T-helper 2 cell (primary cell): ENCODE measurements at regions not wholly inside any gene's neighbourhood (a gene's known extent, or its start where the extent isn't known, plus 50 kb on each side); places are given as distances from the start of the nearest gene placed in this dataset.

Experiments used
- DNase-seq, 5 experiments: peaks; one replicate each; pipeline versions ENCODE4 v3.0.0 to v3.0.0-alpha.2; 2012 to 2022

DNA sequence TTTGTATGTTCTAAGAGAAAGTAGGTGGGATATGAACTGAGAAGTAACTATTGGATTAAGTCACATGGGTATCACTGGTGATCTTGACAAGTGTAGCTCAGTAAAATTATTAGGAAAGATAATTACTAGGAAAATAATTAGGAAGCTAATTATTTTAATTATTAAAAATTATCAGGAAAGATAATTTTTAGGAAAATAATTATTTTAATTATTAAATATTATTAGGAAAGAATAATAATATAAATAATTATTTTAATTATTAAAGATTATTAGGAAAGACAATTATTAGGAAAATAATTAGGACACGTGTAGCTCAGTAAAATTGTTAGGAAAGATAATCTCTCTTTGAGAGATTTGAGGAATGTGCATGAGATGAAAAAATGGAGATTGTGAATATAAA lies 623.4 kb upstream of the PIK3C3 start:
- no peak for DNase-seq

DNA sequence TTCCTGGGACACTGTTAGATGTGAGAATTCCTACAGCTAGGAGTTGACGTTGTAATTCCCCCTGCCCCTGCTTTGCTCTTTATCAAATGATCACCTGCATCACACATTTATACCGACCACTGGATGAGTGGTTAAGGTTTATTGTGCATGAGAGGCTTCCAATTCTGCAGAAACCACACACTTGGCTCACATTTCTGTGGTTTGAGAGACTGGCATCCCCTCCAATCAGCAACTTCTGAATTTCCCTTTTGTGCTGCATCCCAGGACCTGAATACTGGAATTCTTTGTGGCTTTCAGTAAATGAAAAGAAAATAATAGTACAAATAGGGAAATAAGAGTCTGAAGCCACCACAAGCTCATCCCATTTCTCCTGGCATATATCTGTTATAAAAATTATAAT lies 628.7 kb upstream of the PIK3C3 start:
- no peak for DNase-seq

DNA sequence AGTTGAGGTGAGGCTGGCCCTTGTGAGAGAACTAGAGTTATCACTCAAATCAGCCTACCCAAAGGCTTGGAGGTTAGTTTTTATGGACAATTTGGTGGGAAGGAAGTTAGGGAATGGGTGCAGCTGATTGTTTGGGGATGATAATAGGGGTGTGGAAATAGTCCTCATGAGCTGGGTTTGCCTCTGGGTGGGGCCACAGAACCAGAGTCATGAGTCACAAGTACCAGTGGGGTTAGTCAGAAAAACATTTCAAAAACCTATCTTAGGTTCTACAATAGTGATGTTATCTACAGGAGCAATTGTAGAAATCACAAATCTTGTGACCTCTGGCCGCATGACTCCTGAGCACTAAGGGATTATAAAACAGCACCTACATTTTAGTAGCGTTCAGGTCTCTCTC lies 630.1 kb upstream of the PIK3C3 start:
- no peak for DNase-seq

DNA sequence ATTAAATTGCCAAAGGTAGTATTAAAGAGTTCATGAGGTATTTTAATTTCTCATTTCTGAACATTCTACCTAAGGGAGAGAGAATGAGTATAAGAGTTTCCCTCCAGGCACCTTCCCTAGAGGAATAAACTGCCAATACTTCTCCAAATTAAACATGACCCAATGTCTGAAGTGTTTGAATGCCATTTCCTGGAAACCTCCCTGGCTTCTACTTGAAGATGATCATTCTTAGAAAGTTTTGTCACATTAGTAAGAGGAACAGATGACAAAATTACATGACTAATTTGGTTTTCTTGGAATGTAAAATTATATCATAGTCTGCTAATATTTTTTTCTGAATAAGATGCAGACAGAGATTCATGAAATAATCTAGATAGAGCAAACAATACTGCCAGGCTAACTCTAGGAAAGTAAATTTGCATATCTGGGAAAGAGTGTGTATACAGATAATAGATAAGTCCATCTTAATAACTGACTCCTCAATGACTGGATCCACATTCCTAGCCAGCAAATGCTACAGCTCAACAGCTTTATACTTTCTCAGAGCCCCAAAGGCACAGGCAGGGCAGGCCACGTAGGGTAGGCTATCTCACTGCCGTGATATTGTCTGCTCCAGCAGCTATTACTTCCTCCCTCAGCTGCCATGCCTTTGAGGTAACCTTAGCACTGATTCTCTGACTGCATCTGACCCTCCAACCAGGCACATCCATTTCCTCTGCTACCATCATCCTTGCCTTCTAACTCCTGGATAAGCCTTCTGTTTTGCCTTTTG lies 630.8 kb upstream of the PIK3C3 start:
- no peak for DNase-seq

DNA sequence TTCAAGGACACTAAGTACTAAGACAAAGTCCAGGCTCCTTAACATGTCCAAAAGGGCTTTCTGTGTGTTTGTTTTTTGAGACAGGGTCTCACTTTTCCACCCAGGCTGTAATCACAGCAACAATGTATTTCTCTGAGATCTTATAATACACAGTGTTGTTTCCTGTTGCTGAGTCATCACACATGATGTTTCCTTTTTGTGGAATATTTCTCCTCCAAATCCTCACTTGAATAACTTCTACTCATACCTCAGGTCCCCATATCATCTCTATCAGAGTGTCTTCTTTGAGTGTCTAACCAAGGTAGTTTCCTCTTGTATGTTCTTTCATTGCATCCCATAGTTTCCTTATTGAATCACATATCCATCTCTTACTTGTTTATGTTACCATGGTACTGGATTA lies 632.0 kb upstream of the PIK3C3 start:
- DNase-seq, result no peak

DNA sequence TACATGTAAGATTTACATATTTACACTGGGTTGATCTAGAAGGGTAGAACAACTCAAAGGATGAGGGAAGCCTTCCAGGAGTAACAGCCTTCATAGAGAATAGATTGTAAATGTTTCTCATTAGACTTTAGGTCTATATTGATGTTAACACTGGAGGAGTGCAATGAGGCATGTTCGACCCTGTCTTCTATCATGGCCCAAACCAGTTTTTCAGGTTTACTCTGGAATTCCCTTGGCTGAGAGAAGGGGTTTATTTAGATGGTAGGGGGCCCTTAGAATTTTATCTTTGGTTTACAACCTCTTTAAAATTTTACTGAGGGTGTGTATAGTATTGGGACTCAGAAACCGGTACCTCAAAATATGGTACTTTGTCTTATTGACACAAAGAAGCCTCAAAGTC lies 634.9 kb upstream of the PIK3C3 start:
- no peak for DNase-seq

DNA sequence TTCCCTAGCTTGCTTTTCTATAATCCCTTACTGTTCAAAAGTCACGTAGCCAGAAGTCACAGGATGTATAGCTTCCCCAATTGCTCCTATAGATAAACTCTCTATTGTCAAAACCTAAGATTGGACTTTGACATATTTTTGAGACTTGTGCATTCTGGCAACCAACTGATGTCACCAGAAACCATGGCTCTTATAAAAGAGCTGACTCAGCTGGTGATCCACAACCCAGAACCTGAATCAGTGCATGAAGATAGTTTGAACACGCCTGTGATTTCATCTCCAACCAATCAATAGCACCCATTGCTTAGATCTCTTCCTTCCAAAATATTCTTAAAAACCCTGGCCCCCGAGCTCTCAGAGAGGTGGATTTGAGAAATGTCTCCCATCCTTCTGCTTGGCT lies 639.9 kb upstream of the PIK3C3 start:
- DNase-seq, result no peak

DNA sequence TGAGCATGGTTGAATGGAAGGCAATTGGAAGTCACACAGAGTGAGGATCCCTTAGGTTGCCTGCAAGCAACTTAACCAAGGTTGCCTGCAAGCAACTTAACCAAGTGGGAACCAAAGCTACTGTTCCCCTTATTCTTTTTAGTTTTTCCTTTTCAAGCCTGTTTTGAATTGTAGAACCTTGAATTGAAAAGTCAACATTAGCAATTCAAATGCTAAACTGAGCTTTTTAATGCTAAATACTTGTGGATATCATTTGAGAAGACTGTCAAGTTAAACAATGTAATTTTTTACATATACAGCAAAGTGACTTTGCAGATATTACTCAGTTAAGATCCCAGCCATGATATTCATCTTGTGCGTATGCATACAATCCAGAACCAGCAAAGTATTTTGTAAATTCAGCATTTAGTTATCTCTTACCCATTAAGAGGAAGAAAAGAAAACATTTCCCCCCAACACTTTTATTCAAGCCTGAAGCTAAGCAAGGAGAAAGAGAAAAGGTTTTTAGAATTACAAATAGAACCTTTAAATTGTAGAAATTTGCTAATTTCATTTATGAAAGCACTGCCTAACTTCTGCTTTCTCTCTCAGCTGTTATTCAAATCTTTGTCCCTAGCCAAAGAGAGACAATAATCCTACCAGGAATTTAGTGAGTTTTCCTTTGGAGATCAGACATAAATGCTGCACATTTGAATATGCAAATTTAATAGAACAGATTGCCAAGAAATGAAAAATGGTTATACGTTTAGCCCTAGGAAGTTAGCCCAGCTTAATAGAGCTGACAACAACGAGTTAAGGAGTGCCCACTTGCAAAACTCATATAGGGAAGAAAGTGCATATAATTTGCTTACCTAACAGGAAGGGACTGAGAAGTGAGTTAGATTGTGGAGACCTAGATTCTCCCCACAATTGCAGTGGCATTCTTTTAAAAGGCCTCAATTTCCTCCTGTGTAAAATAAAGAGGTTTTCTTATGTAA lies 643.2 kb upstream of the PIK3C3 start:
- DNase-seq, result no peak

DNA sequence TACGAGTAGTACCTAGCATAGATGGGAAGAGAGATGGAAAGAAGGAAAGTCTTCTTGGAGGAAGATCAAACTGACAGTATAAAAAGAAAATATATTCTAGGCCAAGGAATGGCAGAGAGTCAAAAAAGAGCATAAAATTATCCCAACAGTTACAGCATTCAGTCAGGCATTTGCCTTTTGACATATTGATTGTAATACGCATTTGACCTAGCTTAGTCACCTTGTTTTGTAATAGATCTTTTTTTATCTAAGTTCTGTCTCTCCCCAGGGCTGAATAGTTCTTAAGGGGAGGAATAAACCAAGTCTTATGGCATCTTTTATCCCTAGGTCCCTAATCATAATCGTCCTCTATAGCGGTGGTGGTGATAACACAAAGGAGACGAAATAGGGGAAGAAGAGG lies 657.3 kb upstream of the PIK3C3 start:
- no peak for DNase-seq

DNA sequence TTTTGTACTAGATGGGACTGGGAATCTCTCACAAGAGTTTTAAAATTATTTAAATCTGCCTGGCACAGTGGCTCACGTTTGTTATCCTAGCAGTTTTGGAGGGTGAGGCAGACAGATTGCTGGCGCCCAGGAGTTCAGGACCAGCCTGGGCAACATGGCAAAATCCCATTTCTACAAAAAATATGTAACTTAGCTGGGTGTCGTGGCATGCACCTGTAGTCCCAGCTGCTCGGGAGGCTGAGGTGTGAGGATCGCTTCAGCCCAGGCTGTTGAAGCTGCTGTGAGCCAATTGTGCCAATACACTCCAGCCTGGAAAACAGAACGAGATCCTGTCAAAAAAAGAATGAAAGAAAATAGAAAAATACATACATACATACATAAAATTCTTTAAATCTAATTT lies 685.7 kb upstream of the PIK3C3 start:
- no peak for DNase-seq

DNA sequence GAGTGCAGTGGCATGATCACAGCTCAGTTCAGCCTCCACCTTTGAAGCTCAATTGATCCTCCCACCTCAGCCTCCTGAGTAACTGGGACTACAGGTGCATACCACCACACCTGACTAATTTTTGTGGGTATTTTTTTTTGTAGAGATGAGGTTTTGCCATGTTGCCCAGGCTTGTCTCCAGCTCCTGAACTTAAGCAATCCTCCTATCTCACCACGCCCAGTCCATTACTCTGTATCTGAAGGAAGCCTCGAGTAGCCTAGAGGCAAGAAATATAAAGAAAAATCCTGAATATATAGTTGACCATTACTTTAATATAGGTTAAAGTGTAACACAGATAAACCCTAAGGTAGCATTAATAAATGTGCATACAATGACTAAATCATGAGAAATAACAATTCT lies 686.8 kb upstream of the PIK3C3 start:
- DNase-seq, result no peak

DNA sequence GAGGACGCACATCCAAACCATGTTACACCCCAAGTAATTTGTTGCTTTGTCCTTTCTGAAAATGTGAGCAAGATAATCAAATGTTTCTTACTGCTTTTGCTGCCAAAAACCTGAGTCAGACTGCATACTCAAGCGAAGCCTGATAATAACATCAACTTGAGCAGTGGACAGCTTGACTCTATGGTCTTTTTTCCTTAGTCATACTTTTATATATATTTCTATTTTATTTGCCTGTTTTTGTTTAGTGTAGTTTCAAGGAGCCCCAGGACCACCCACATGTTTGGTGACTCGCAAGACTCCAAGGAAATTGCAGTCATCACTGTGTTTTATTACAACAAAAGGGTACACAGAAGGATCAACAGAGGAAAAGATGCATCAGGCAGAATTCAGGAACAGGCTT lies 688.4 kb upstream of the PIK3C3 start:
- no peak for DNase-seq

DNA sequence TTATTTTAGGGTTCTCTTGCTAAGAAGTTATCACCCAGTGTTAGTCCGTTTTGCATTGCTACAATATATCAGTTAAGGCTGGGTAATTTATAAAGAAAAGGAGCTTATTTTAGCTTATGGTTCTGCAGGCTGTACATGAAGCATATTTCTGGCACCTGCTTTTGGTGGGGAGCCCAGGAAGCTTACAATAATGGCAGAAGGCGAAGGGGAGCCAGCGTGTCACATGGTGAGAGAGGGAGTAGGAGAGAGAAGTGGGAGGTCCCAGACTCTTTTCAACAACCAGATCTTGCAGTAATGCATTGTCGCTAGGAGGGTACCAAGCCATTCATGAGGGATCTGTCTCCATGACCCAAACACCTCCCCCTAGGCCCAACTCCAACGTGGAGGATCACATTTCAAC lies 688.8 kb upstream of the PIK3C3 start:
- no peak for DNase-seq

DNA sequence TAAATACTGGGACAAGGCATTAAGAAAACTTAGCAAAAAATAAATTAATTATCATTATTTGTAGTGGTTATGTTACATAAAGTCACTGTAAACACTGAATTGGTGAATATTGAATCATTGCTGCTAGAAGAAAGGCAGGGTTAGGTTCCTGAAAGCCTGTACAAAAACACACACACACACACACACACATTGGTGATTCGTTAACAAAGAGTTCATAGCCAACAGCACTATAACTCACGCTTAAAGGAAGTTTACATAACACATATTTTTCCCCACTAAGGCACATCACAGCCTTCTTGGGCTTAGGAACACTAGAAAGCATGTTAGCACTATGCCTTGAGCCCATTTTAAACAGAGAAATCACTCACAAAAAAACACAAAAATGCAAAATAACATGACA lies 690.0 kb upstream of the PIK3C3 start:
- DNase-seq, result no peak

DNA sequence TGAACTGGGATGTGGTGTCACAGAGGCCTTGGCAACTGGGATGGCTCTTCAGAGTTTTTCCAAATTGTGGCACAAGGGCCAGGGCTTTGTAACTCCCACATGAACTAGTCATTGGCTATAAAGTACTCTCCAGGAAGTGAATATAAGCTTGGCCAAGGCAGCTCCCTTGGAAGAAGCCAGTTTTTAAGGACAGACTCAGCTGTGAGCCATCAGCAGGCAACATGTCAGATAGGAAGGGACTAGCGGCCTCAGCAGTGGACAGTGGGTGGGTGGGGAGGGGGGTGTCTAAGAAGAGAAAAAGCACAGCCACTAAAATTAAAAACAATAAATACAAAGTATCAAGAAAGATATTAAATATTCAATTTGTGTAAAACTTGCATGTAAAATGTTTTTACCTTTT lies 691.1 kb upstream of the PIK3C3 start:
- DNase-seq, result no peak

DNA sequence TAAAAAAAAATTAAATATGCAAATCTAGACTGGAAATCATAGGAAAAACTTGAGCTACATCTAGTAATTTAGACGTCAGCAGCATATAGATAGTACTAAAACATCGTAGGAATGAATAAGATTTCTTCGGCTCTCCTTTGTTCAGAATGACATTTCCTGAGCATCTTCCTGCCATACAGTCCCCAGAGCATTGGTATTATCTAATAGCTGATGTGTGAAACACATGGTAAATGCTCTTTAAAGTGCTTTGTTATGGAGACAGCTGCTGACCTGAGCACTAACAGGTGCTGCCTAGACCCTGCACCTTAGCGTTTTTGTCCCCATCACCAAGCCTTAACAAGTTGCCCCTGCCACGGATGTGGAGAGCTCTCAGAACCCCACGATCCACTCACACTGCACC lies 692.3 kb upstream of the PIK3C3 start:
- no peak for DNase-seq

DNA sequence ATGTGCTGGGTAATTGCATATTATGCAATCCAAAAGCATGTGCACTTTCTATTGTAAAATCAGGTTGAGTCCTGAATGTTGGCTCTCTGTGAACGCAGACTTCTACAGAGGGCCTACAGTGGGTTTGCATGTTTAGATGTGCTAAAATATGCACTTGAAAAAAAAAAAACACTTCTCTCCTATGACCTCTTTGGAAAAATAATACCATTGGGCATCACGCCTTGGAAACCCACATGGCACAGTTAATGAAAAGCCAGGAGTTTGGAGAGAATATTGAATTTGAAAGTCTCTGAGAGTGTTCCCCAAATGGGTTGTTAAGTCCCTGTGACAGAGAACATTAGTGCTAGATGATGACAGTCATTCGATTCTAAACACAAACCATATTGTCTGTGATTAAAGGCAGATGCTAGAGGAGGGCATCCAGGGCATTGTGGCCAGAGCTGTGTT lies 710.4 kb upstream of the PIK3C3 start:
- no peak for DNase-seq

DNA sequence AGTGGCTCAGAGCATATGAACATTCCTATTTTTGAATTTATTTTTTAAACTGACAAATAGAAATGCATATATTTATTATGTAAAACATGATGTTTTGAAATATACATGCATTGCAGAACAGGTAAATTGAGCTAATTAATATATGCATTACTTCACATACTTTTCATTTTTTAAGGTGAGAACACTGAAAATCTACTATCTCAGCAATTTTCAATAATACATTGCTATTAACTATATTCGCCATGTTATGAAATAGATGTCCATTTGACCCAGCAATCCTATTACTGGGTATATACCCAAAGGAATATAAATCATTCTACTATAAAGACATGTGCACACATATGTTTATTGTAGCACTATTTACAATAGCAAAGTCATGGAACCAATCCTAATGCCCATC lies 717.7 kb upstream of the PIK3C3 start:
- no peak for DNase-seq

DNA sequence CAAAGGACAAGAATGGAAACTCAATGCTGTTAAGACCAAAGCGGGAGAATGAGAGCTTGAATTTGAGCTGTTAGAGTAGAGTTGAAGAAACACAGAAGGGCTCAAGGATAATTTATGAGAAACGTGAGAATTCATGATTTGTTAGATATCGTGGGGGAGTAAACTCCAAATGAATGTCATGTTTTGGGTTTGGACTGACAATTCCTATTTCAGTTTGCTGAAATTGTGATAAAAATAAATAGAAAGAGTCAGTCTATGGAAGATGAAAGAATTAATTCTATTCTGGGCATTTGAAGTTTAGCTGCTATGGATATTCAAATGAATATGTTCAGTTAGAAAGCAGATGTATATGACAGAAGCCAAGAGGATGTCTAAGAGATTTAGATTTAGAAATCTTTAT lies 723.4 kb upstream of the PIK3C3 start:
- DNase-seq, result no peak

DNA sequence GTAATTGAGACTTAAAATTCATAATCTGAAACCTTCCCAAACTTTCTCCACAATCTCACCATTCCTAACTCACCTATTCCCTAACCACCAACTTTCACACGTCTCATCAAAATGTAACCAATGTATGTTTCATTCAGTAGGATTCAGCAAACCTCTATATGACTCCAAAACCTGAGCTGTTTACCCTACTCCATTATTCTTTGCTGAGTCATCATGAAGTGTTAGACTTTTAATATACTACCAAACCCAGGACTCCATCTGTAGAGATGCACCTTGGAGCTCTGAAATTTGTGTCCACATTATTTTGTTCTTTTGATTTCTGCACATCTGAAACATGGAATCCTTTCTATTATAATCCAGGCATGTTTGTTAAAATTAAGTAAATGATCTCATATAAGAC lies 727.0 kb upstream of the PIK3C3 start:
- DNase-seq, result no peak

DNA sequence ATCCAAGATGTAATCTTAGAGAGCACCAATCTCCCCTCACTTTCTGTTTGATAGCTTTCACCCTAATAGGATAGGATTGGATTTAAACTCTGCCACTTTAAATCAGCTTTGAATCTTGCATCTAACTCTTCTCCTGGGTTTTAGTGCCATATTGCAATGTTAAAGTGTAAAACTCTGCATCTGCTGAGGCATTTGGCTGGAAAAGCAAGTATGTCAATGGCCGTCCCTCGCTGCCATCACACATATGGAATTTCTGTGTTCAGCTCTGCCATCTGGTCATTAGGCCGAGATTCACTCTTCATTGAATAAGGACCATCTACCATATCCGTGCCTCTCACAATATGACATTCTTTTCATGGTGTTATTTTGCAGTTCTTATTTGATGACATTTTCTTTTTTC lies 728.1 kb upstream of the PIK3C3 start:
- no peak for DNase-seq

DNA sequence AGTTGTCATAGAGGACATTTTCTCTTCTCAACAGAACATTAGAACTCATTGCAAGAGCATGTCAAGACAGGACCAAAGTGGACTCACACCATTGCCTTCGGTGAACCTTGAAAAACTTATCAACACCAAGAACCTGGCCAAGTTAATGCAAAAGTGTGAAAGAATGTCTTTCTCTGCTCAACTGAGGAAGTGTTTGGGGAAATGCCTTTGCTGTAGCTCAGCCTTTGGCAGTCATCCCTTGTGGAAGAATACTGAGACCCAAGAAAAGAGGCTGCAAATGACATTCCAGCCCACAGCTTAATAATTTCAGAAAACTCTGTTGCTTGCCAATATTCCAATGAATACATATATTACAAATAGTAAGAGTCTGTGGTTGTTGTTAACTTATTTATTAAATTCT lies 728.8 kb upstream of the PIK3C3 start:
- DNase-seq, result no peak

DNA sequence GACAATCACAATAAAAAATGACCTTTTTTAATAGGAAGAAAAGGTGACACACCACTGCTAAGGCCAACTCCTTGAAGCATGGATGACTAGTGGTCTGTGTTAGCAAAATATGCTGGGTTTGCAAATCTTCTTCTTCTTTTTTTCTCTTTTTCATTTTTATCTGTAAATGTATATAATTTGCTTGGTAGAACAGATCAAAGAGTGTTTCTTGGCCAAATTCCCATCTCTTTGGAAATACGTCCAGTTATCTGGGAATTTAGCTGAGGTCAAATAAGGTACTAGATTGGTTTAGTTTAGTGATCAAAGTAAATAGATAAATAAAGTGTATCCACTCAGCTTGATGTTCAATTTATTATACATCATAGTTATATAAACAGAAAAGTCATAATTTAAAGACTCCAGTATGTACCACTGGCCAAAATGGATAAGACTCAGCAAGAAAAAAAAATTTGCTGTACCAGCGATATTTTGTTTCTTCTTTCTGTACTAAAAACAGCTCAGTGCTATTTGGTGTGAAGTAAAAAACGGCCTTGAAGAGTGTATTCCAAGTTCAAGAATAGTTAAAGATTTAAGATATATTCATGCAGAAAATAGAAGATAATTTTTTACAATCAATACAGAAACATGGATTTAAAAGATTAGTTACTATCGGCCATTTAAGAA lies 738.6 kb upstream of the PIK3C3 start:
- DNase-seq, result no peak

DNA sequence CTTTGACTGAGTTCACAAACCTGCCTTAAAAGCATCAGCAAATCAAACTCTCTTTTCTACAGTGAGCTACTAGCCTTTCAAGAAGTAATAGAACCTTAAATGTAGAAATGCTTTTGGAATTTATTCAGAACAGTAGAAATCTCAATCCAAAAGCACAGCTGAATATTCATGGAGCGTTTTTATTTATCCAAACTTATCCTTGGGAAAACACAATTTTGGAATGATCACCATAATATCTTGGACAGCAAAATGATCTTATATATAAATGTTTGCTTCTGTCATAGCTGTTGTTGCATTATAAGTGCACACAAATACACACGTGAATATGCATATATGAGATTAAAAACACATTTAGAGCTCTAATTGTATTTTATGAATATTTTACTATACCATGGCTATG lies 747.3 kb upstream of the PIK3C3 start:
- DNase-seq, result no peak
